ENCODE measurements at regions not wholly inside any gene's neighbourhood (a gene's known extent, or its start where the extent isn't known, plus 50 kb on each side); places are given as distances from the start of the nearest gene placed in this dataset.

- TF ChIP-seq CTCF (IDR thresholded peaks at IDR 0.05) (no peak), EP300 (IDR thresholded peaks at IDR 0.05) (no peak)
Measured at GRCh38 chr21:35578831-35579471, 481.4 kb downstream of the SETD4 start.

Measured in tibial nerve (tissue), 4 donors.